Fibroblast of lung (primary cell): ENCODE measurements at regions not wholly inside any gene's neighbourhood (a gene's known extent, or its start where the extent isn't known, plus 50 kb on each side); places are given as distances from the start of the nearest gene placed in this dataset.

Experiments
- DNase-seq, 2 donors: peaks; one replicate each; pipeline versions ENCODE4 v3.0.0 to v3.0.0-alpha.2; 2010; ENCODE audit warnings: low read depth in 2 of 2
- H2AFZ ChIP-seq: 2 replicates; pipeline ENCODE4 v1.5.1; 2012; ENCODE audit warnings: low read length, control low read depth, inconsistent platforms
- H3K27ac ChIP-seq: 2 replicates; pipeline ENCODE4 v1.5.1; 2011; ENCODE audit warnings: low read length, control low read depth; ENCODE audit not compliant: insufficient read depth
- H3K27me3 ChIP-seq: 2 replicates; pipeline ENCODE4 v1.5.1; 2011; ENCODE audit warnings: mild to moderate bottlenecking, low read length; ENCODE audit not compliant: control insufficient read depth, insufficient read depth
- H3K36me3 ChIP-seq: 2 replicates; pipeline ENCODE4 v1.5.1; 2011; ENCODE audit warnings: low read length; ENCODE audit not compliant: control insufficient read depth, insufficient read depth
- H3K4me1 ChIP-seq: 2 replicates; pipeline ENCODE4 v1.5.1; 2011; ENCODE audit warnings: low read length; ENCODE audit not compliant: control insufficient read depth, insufficient read depth; ENCODE audit errors: extremely low read depth
- H3K4me2 ChIP-seq: 2 replicates; pipeline ENCODE4 v1.5.1; 2011; ENCODE audit warnings: low read length, control low read depth; ENCODE audit not compliant: insufficient read depth; ENCODE audit errors: extremely low read depth
- H3K4me3 ChIP-seq, 4 experiments: fragments of 200-600 bp in 1 of 4; sonication (generic) in 1 of 4; replicated peaks in 1 of 4; 2 replicates each; pipeline ENCODE4 v1.5.1; 2011 to 2016; ENCODE audit warnings: low read length in 4 of 4, low read depth in 3 of 4, mild to moderate bottlenecking in 3 of 4, control low read depth in 2 of 4, inconsistent platforms in 1 of 4, mixed read lengths in 1 of 4; ENCODE audit not compliant: insufficient read depth in 1 of 4; ENCODE audit errors: control extremely low read depth in 1 of 4
- H3K79me2 ChIP-seq: 2 replicates; pipeline ENCODE4 v1.5.1; 2012; ENCODE audit warnings: mild to moderate bottlenecking, low read length, inconsistent platforms; ENCODE audit not compliant: control insufficient read depth, insufficient read depth
- H3K9ac ChIP-seq: 2 replicates; pipeline ENCODE4 v1.5.1; 2011; ENCODE audit warnings: mild to moderate bottlenecking, low read length, control low read depth; ENCODE audit not compliant: insufficient read depth
- H3K9me3 ChIP-seq: 2 replicates; pipeline ENCODE4 v1.5.1; 2012; ENCODE audit warnings: low read depth, low read length; ENCODE audit not compliant: control insufficient read depth, insufficient read depth
- H4K20me1 ChIP-seq: 2 replicates; pipeline ENCODE4 v1.5.1; 2011; ENCODE audit warnings: low read length; ENCODE audit not compliant: control insufficient read depth, insufficient read depth; ENCODE audit errors: extremely low read depth
- CTCF ChIP-seq, 2 donors: IDR thresholded peaks in 1 of 2; conservative IDR thresholded peaks in 1 of 2; 1 replicate in 1 of 2; 2 replicates in 1 of 2; pipeline ENCODE4 v1.5.1; 2011 to 2012; ENCODE audit warnings: low read length in 2 of 2, control low read depth in 1 of 2, inconsistent platforms in 1 of 2, low read depth in 1 of 2, mild to moderate bottlenecking in 1 of 2
- EZH2 ChIP-seq: IDR thresholded peaks from 2 replicates; pipeline ENCODE4 v1.5.1; 2012; ENCODE audit warnings: low read length, control low read depth, mild to moderate bottlenecking; ENCODE audit errors: missing control alignments

- Histone ChIP-seq H3K4me3 (no peak overlapping the region), H3K4me2 (no peak overlapping the region), H3K36me3 (no peaks in the 10 kb centered on the region), H2AFZ (no peak overlapping the region), H4K20me1 (no peaks in the 10 kb centered on the region), H3K4me1 (no peaks in the 10 kb centered on the region), H3K79me2 (no peaks in the 10 kb centered on the region), H3K27ac (no peak overlapping the region), H3K9ac (no peak overlapping the region), H3K27me3 (no peaks in the 10 kb centered on the region), H3K9me3 (no peaks in the 10 kb centered on the region)
- TF ChIP-seq EZH2 (no peak), CTCF (conservative IDR thresholded peaks at IDR 0.05 in 1 of 2, IDR thresholded peaks at IDR 0.05 in 1 of 2; ENCODE audit: low read depth in 1 of 2, low read length in 2 of 2) (no peak)
- DNase-seq, result no peak
These were observed 59.5 kb upstream of the DYNAP start for GRCh38 chr18:54531402-54532065.

- no peak overlapping the region for H3K27ac ChIP-seq
- no peaks in the 10 kb centered on the region for H3K4me1 ChIP-seq
- H3K79me2 ChIP-seq, result no peaks in the 10 kb centered on the region
- H3K9me3 ChIP-seq, result no peaks in the 10 kb centered on the region
- H3K36me3 ChIP-seq, result no peaks in the 10 kb centered on the region
- no peak overlapping the region for H2AFZ ChIP-seq
- no peaks in the 10 kb centered on the region for H3K27me3 ChIP-seq
- TF ChIP-seq CTCF (conservative IDR thresholded peaks at IDR 0.05 in 1 of 2, IDR thresholded peaks at IDR 0.05 in 1 of 2; ENCODE audit: low read depth in 1 of 2, low read length in 2 of 2), result no peak
- TF ChIP-seq EZH2, result no peak
- no peak overlapping the region for H3K9ac ChIP-seq
- DNase-seq, result no peak
- no peak overlapping the region for H3K4me3 ChIP-seq
- H3K4me2 ChIP-seq, result no peak overlapping the region
- H4K20me1 ChIP-seq, result no peaks in the 10 kb centered on the region
These were observed 58.8 kb upstream of the DYNAP start for GRCh38 chr18:54532222-54532621.

- Histone ChIP-seq H3K9me3 (no peaks in the 10 kb centered on the region), H3K4me3 (no peak overlapping the region), H3K9ac (no peak overlapping the region), H3K36me3 (no peaks in the 10 kb centered on the region), H2AFZ (no peak overlapping the region), H3K79me2 (no peaks in the 10 kb centered on the region), H3K4me2 (no peak overlapping the region), H4K20me1 (no peaks in the 10 kb centered on the region), H3K27ac (no peak overlapping the region), H3K27me3 (no peaks in the 10 kb centered on the region), H3K4me1 (no peaks in the 10 kb centered on the region)
- DNase-seq, result no peak
- TF ChIP-seq CTCF (conservative IDR thresholded peaks at IDR 0.05 in 1 of 2, IDR thresholded peaks at IDR 0.05 in 1 of 2; ENCODE audit: low read depth in 1 of 2, low read length in 2 of 2), result no peak
- TF ChIP-seq EZH2, result no peak
These were observed 58.1 kb upstream of the DYNAP start for GRCh38 chr18:54532962-54533361.
